PC-3 (cell line): ENCODE measurements at regions not wholly inside any gene's neighbourhood (a gene's known extent, or its start where the extent isn't known, plus 50 kb on each side); places are given as distances from the start of the nearest gene placed in this dataset.

Source experiments
- CTCF ChIP-seq: fragments of 300-600 bp; sonication (generic); conservative IDR thresholded peaks from 2 replicates; pipeline ENCODE4 v1.5.1; 2017; ENCODE audit warnings: antibody characterized with exemption, low read depth, mild to moderate bottlenecking, low read length
- EZH2 ChIP-seq: fragments of 300-600 bp; sonication (generic); IDR thresholded peaks from one replicate; pipeline ENCODE4 v1.6.1; 2017; ENCODE audit warnings: antibody characterized with exemption, mild to moderate bottlenecking, low read length; ENCODE audit not compliant: unreplicated experiment
- EZH2phosphoT487 ChIP-seq: fragments of 300-600 bp; sonication (generic); IDR thresholded peaks from 2 replicates; pipeline ENCODE4 v1.6.1; 2018; ENCODE audit warnings: mild to moderate bottlenecking, antibody characterized with exemption, low read length, borderline replicate concordance

GRCh38 chrX:114508756-114509155 is 75.1 kb upstream of the HTR2C start:
- TF ChIP-seq CTCF (no peak), EZH2 (no peak), EZH2phosphoT487 (no peak)
